ENCODE measurements at regions not wholly inside any gene's neighbourhood (a gene's known extent, or its start where the extent isn't known, plus 50 kb on each side); places are given as distances from the start of the nearest gene placed in this dataset.

GRCh38 chr4:151829309-151829708 is 68.5 kb upstream of the GATB start:
- DNase-seq, result no peak

- DNase-seq, result no peak
Observed at GRCh38 chr4:151824656-151825055, 63.8 kb upstream of the GATB start.

GRCh38 chr4:151822331-151822730 is 61.5 kb upstream of the GATB start:
- no peak for DNase-seq

- DNase-seq, result no peak
Observed at GRCh38 chr4:151820004-151820403, 59.2 kb upstream of the GATB start.

GRCh38 chr4:151811403-151811802 is 50.6 kb upstream of the GATB start:
- DNase-seq, result no peak
